ENCODE measurements at regions not wholly inside any gene's neighbourhood (a gene's known extent, or its start where the extent isn't known, plus 50 kb on each side); places are given as distances from the start of the nearest gene placed in this dataset.

- DNase-seq, result no peak
These were observed 399.8 kb upstream of the USP15 start for GRCh38 chr12:61860451-61860850.

- no peak for DNase-seq
These were observed 397.2 kb upstream of the USP15 start for GRCh38 chr12:61862986-61863385.

- DNase-seq, result no peak
These were observed 396.4 kb upstream of the USP15 start for GRCh38 chr12:61863811-61864210.

- no peak for DNase-seq
These were observed 390.4 kb upstream of the USP15 start for GRCh38 chr12:61869796-61870195.

GRCh38 chr12:61870658-61871484 is 389.3 kb upstream of the USP15 start:
- DNase-seq, result no peak

- DNase-seq, result no peak
These were observed 388.8 kb upstream of the USP15 start for GRCh38 chr12:61871485-61871810.

GRCh38 chr12:61879229-61879628 is 381.0 kb upstream of the USP15 start:
- no peak for DNase-seq

- no peak for DNase-seq
These were observed 380.0 kb upstream of the USP15 start for GRCh38 chr12:61880186-61880585.

- no peak for DNase-seq
These were observed 368.6 kb upstream of the USP15 start for GRCh38 chr12:61891632-61892031.

GRCh38 chr12:61894168-61894567 is 366.0 kb upstream of the USP15 start:
- no peak for DNase-seq

GRCh38 chr12:61896436-61896835 is 363.8 kb upstream of the USP15 start:
- no peak for DNase-seq

GRCh38 chr12:61902403-61902802 is 357.8 kb upstream of the USP15 start:
- DNase-seq, result no peak

- DNase-seq, result no peak
These were observed 349.1 kb upstream of the USP15 start for GRCh38 chr12:61911113-61911512.

GRCh38 chr12:61915420-61915819 is 344.8 kb upstream of the USP15 start:
- DNase-seq, result no peak

- no peak for DNase-seq
These were observed 343.4 kb upstream of the USP15 start for GRCh38 chr12:61916831-61917230.

- DNase-seq, result no peak
These were observed 340.5 kb upstream of the USP15 start for GRCh38 chr12:61919686-61920085.

- DNase-seq, result no peak
These were observed 340.0 kb upstream of the USP15 start for GRCh38 chr12:61920230-61920629.

- DNase-seq, result no peak
These were observed 337.1 kb upstream of the USP15 start for GRCh38 chr12:61923152-61923551.

- DNase-seq, result no peak
These were observed 325.6 kb upstream of the USP15 start for GRCh38 chr12:61934564-61934963.

- DNase-seq, result no peak
These were observed 320.2 kb upstream of the USP15 start for GRCh38 chr12:61939977-61940376.

- no peak for DNase-seq
These were observed 303.7 kb upstream of the USP15 start for GRCh38 chr12:61956545-61956944.

- no peak for DNase-seq
These were observed 285.7 kb upstream of the USP15 start for GRCh38 chr12:61974461-61974860.

- DNase-seq, result no peak
These were observed 274.4 kb upstream of the USP15 start for GRCh38 chr12:61985830-61986229.

- no peak for DNase-seq
These were observed 273.0 kb upstream of the USP15 start for GRCh38 chr12:61987173-61987572.

- DNase-seq, result no peak
These were observed 268.5 kb upstream of the USP15 start for GRCh38 chr12:61991661-61992060.

All from activated naive CD4-positive, alpha-beta T cell treated with Interleukin-2 at 50 U/mL for 16 hours (primary cell).